ENCODE measurements at regions not wholly inside any gene's neighbourhood (a gene's known extent, or its start where the extent isn't known, plus 50 kb on each side); places are given as distances from the start of the nearest gene placed in this dataset.

- DNase-seq (ENCODE audit: low spot score), result no peak
Observed at GRCh38 chr10:36634916-36635315, 490.5 kb upstream of the ANKRD30A start.

- DNase-seq (ENCODE audit: low spot score), result no peak
Observed at GRCh38 chr10:36630267-36630666, 495.1 kb upstream of the ANKRD30A start.

GRCh38 chr10:36629476-36629875 is 495.9 kb upstream of the ANKRD30A start:
- no peak for DNase-seq (ENCODE audit: low spot score)

GRCh38 chr10:36624551-36625100 is 500.8 kb upstream of the ANKRD30A start:
- DNase-seq (ENCODE audit: low spot score), result no peak

- no peak for DNase-seq (ENCODE audit: low spot score)
Observed at GRCh38 chr10:36621346-36621745, 504.1 kb upstream of the ANKRD30A start.

- no peak for DNase-seq (ENCODE audit: low spot score)
Observed at GRCh38 chr10:36612436-36612835, 513.0 kb upstream of the ANKRD30A start.

GRCh38 chr10:36608866-36609265 is 516.5 kb upstream of the ANKRD30A start:
- DNase-seq (ENCODE audit: low spot score), result no peak

GRCh38 chr10:36608251-36608650 is 517.1 kb upstream of the ANKRD30A start:
- no peak for DNase-seq (ENCODE audit: low spot score)

GRCh38 chr10:36606234-36606839 is 519.1 kb upstream of the ANKRD30A start:
- DNase-seq (ENCODE audit: low spot score), result no peak

GRCh38 chr10:36604316-36604715 is 521.1 kb upstream of the ANKRD30A start:
- DNase-seq (ENCODE audit: low spot score), result no peak

- DNase-seq (ENCODE audit: low spot score), result no peak
Observed at GRCh38 chr10:36603688-36604087, 521.7 kb upstream of the ANKRD30A start.

GRCh38 chr10:36602374-36602773 is 523.0 kb upstream of the ANKRD30A start:
- no peak for DNase-seq (ENCODE audit: low spot score)

- no peak for DNase-seq (ENCODE audit: low spot score)
Observed at GRCh38 chr10:36597756-36598320, 527.6 kb upstream of the ANKRD30A start.

- no peak for DNase-seq (ENCODE audit: low spot score)
Observed at GRCh38 chr10:36592964-36593363, 532.4 kb upstream of the ANKRD30A start.

- DNase-seq (ENCODE audit: low spot score), result no peak
Observed at GRCh38 chr10:36591436-36591835, 534.0 kb upstream of the ANKRD30A start.

- DNase-seq (ENCODE audit: low spot score), result no peak
Observed at GRCh38 chr10:36583690-36584089, 541.7 kb upstream of the ANKRD30A start.

GRCh38 chr10:36581237-36581636 is 544.2 kb upstream of the ANKRD30A start:
- DNase-seq (ENCODE audit: low spot score), result no peak

GRCh38 chr10:36578306-36578705 is 547.1 kb upstream of the ANKRD30A start:
- DNase-seq (ENCODE audit: low spot score), result no peak

- no peak for DNase-seq (ENCODE audit: low spot score)
Observed at GRCh38 chr10:36577126-36577525, 548.3 kb upstream of the ANKRD30A start.

- no peak for DNase-seq (ENCODE audit: low spot score)
Observed at GRCh38 chr10:36574207-36574606, 551.2 kb upstream of the ANKRD30A start.

GRCh38 chr10:36573246-36573645 is 552.2 kb upstream of the ANKRD30A start:
- no peak for DNase-seq (ENCODE audit: low spot score)

GRCh38 chr10:36564433-36564832 is 561.0 kb upstream of the ANKRD30A start:
- DNase-seq (ENCODE audit: low spot score), result no peak

GRCh38 chr10:36559412-36560400 is 565.7 kb upstream of the ANKRD30A start:
- DNase-seq (ENCODE audit: low spot score), result no peak
